ENCODE measurements at regions not wholly inside any gene's neighbourhood (a gene's known extent, or its start where the extent isn't known, plus 50 kb on each side); places are given as distances from the start of the nearest gene placed in this dataset.

DNA sequence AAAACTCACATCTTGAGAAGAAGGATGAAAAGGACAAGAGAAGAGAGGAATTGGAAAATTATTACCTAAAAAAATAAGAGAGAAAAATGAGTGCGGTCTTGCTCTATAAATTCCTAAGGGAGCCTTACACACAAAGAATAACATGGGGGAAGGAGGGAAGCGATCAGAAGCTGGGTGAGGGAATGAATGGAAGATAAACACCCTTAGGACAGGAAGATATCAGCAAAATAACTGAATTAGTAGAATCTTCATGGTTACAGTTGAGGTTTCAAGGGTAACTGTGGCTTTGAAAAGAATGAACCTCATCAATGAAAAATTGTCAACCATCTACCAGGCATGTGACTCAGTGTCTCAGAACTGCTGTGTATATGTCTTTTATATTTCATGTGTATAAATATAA is 192.5 kb upstream of the FOXD3 start:
- DNase-seq (no peak), ATAC-seq (ENCODE audit: low read depth) (no peak)
- no peaks in the 10 kb centered on the region for H3K4me1 Mint-ChIP-seq
- no peak overlapping the region for H3K27ac Mint-ChIP-seq
- intact Hi-C loops (cut with micrococcal nuclease) = no loop called here
- TF ChIP-seq, protein P1, sequence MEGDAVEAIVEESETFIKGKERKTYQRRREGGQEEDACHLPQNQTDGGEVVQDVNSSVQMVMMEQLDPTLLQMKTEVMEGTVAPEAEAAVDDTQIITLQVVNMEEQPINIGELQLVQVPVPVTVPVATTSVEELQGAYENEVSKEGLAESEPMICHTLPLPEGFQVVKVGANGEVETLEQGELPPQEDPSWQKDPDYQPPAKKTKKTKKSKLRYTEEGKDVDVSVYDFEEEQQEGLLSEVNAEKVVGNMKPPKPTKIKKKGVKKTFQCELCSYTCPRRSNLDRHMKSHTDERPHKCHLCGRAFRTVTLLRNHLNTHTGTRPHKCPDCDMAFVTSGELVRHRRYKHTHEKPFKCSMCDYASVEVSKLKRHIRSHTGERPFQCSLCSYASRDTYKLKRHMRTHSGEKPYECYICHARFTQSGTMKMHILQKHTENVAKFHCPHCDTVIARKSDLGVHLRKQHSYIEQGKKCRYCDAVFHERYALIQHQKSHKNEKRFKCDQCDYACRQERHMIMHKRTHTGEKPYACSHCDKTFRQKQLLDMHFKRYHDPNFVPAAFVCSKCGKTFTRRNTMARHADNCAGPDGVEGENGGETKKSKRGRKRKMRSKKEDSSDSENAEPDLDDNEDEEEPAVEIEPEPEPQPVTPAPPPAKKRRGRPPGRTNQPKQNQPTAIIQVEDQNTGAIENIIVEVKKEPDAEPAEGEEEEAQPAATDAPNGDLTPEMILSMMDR (IDR thresholded peaks at IDR 0.05) = no peak
- peaks cover 9% of the 10 kb centered on the region for H3K27me3 Mint-ChIP-seq
- no peaks in the 10 kb centered on the region for H3K9me3 Mint-ChIP-seq
- no peak overlapping the region for H3K4me3 Mint-ChIP-seq
- CTCF ChIA-PET = no interaction called here
- POLR2A ChIA-PET = no interaction called here
- H3K36me3 Mint-ChIP-seq (ENCODE audit: low read depth) = no peaks in the 10 kb centered on the region

DNA sequence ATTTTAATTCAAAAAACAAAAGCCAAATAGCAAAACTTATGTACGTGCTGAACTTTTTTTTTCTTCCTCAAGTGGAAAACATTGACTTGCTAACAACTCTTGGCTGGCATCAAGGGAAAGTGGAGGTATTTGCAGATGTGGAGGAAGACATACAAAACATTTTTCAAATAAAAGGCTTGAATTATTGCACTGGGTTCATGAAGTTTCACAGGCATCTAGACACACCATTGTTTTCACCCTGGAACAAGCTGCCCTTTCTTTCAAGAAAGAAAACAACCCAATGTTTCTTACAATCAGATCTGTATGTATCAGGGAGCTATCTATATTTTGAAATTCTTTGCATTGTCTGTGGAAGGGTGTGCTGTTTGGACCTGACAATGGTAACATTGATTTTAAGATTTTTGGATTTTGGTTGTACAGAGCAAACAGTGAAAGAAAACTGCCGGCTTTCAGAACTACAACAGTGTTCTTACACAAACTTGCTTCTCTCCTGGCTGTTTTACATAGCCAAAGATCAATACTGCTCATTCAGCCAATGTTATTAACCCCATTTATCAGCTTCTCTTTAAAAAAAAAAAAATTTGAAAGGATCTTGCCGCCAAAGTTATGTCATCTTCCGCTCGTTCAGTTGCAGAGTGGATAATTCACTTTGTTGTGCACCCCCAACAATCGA is 187.7 kb upstream of the FOXD3 start:
- ATAC-seq (ENCODE audit: low read depth) (no peak), DNase-seq (no peak)
- H3K27ac Mint-ChIP-seq = no peak overlapping the region
- CTCF ChIA-PET = no interaction called here
- POLR2A ChIA-PET = no interaction called here
- peaks cover 3% of the 10 kb centered on the region for H3K9me3 Mint-ChIP-seq
- no peaks in the 10 kb centered on the region for H3K36me3 Mint-ChIP-seq (ENCODE audit: low read depth)
- intact Hi-C loops (cut with micrococcal nuclease) = no loop called here
- H3K27me3 Mint-ChIP-seq = peaks cover 12% of the 10 kb centered on the region
- H3K4me1 Mint-ChIP-seq = no peaks in the 10 kb centered on the region
- H3K4me3 Mint-ChIP-seq = no peak overlapping the region
- TF ChIP-seq, protein P1 (IDR thresholded peaks at IDR 0.05) = no peak

DNA sequence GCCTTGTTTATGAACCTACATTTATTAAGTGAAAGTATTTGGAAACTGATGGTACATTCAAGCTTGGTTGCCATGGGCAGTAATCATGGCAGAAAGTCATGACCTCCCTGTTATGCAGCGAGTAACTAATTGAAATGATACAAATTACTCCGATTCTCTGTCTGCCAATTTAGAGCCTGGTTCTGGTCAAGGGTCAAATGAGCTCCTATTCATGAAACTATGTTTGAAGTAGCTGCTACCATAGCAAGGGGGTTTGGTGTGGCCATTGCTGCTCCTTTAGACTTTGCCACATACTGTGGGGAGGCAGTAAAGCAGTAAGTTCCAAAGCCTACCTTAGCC is 187.2 kb upstream of the FOXD3 start:
- TF ChIP-seq, protein P1 (IDR thresholded peaks at IDR 0.05) = no peak
- no peak for DNase-seq
- H3K36me3 Mint-ChIP-seq (ENCODE audit: low read depth) = no peaks in the 10 kb centered on the region
- CTCF ChIA-PET = no interaction called here
- POLR2A ChIA-PET = no interaction called here
- H3K9me3 Mint-ChIP-seq = peaks cover 3% of the 10 kb centered on the region
- no peaks in the 10 kb centered on the region for H3K4me1 Mint-ChIP-seq
- H3K27ac Mint-ChIP-seq = no peak overlapping the region
- peaks cover 14% of the 10 kb centered on the region for H3K27me3 Mint-ChIP-seq
- ATAC-seq (ENCODE audit: low read depth) = no peak
- H3K4me3 Mint-ChIP-seq = no peak overlapping the region
- intact Hi-C loops (cut with micrococcal nuclease) = no loop called here

DNA sequence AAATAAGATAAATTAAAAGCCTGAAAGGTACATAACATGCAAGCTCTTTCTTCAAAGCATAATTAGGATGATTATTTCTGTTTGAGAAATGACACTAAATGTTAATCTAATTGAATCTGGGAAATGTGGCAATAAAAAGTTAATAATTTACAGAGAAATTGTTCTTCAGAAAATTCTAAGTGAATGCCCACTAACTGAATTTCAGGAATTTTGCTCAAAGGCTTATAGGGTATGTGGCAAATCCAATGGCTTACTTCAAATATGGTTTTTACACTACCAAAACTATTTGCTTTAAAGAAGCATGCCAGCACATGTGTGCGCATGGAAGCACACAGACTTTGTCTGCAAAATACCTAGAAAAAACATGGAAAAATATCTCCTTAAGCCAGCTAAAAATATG is 186.6 kb upstream of the FOXD3 start:
- POLR2A ChIA-PET = no interaction called here
- CTCF ChIA-PET = no interaction called here
- no peak for ATAC-seq (ENCODE audit: low read depth)
- no peak for DNase-seq
- TF ChIP-seq, protein P1 (IDR thresholded peaks at IDR 0.05) = no peak
- intact Hi-C loops (cut with micrococcal nuclease) = no loop called here
- Mint-ChIP-seq H3K4me1 (no peaks in the 10 kb centered on the region), H3K27ac (no peak overlapping the region), H3K27me3 (peaks cover 14% of the 10 kb centered on the region), H3K4me3 (no peak overlapping the region), H3K9me3 (peaks cover 3% of the 10 kb centered on the region), H3K36me3 (ENCODE audit: low read depth) (no peaks in the 10 kb centered on the region)

DNA sequence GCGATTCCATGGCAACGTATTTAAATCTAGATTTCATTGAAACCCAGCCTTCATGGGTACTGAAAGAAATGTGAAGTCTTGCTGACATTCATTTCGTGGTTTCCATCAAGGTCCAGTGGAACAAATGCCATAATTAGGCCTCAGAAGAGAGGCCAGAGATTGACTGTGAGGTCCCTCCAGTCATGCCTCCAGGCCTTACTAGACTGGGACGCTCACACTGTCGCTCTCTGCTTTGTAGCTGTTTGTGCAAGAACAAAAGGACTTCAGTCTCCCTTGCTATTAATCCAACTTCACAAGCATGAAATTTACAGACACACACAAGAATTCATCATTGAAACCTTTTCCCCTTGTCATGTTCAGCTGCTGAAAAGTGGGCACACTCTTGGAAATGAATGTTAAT is 180.4 kb upstream of the FOXD3 start:
- peaks cover 3% of the 10 kb centered on the region for H3K9me3 Mint-ChIP-seq
- DNase-seq (no peak), ATAC-seq (ENCODE audit: low read depth) (no peak)
- TF ChIP-seq, protein P1 (IDR thresholded peaks at IDR 0.05) = no peak
- H3K4me3 Mint-ChIP-seq = no peak overlapping the region
- no peaks in the 10 kb centered on the region for H3K4me1 Mint-ChIP-seq
- peaks cover 3% of the 10 kb centered on the region for H3K27me3 Mint-ChIP-seq
- ChIA-PET POLR2A (no interaction called here), CTCF (no interaction called here)
- H3K36me3 Mint-ChIP-seq (ENCODE audit: low read depth) = no peaks in the 10 kb centered on the region
- H3K27ac Mint-ChIP-seq = no peak overlapping the region
- intact Hi-C loops (cut with micrococcal nuclease) = no loop called here
